H1 (cell line): ENCODE measurements at regions not wholly inside any gene's neighbourhood (a gene's known extent, or its start where the extent isn't known, plus 50 kb on each side); places are given as distances from the start of the nearest gene placed in this dataset.

Source experiments
- CTCF ChIA-PET: fragments of 300-600 bp; sonication (Branson Sonifier 250); formaldehyde crosslinking; loops from one replicate; lab custom pipeline; 2021; ENCODE audit not compliant: partially characterized antibody; lab: Charles Lee
- POLR2A ChIA-PET: fragments of 300-600 bp; sonication (Branson Sonifier 250); formaldehyde crosslinking; loops from one replicate; lab custom pipeline; 2021; ENCODE audit warnings: inconsistent platforms; ENCODE audit not compliant: partially characterized antibody; lab: Charles Lee
- DNase-seq, 2 experiments: peaks; one replicate each; pipeline versions ENCODE4 v3.0.0 to v3.0.0-alpha.2; 2010 to 2022; ENCODE audit warnings: low spot score in 2 of 2, low read depth in 1 of 2, mixed read lengths in 1 of 2
- FAIRE-seq: peaks from 2 replicates; lab custom pipeline; 2011; peaks lifted over from hg19 to GRCh38; lab: Jason Lieb, UNC
- H2AFZ ChIP-seq: 2 replicates; pipeline ENCODE4 v1.8.1; 2012; ENCODE audit warnings: low read length, inconsistent platforms
- H2AK5ac ChIP-seq: 2 replicates; pipeline ENCODE4 v1.6.1; 2013; ENCODE audit warnings: low read depth, low read length
- H2BK120ac ChIP-seq: replicated peaks from 2 replicates; pipeline ENCODE3; 2013; ENCODE audit warnings: low read depth, low read length, inconsistent platforms
- H2BK12ac ChIP-seq: 2 replicates; pipeline ENCODE4 v1.6.1; 2013; ENCODE audit warnings: low read depth, low read length
- H2BK15ac ChIP-seq: 2 replicates; pipeline ENCODE4 v1.6.1; 2013; ENCODE audit warnings: low read length
- H2BK20ac ChIP-seq: 2 replicates; pipeline ENCODE4 v1.6.1; 2013; ENCODE audit warnings: low read length
- H2BK5ac ChIP-seq: 2 replicates; pipeline ENCODE4 v1.6.1; 2013; ENCODE audit warnings: low read depth, low read length
- H3K14ac ChIP-seq: 2 replicates; pipeline ENCODE4 v1.6.1; 2013; ENCODE audit warnings: inconsistent platforms; ENCODE audit not compliant: insufficient read length
- H3K18ac ChIP-seq: 2 replicates; pipeline ENCODE4 v1.6.1; 2013; ENCODE audit warnings: low read length; ENCODE audit errors: extremely low read depth
- H3K23ac ChIP-seq: 2 replicates; pipeline ENCODE4 v1.6.1; 2013; ENCODE audit warnings: inconsistent platforms; ENCODE audit not compliant: insufficient read length
- H3K23me2 ChIP-seq: 2 replicates; pipeline ENCODE4 v1.6.1; 2013; ENCODE audit warnings: low read depth, low read length
- H3K27ac ChIP-seq: 2 replicates; pipeline ENCODE4 v1.6.1; 2011; ENCODE audit warnings: low read depth, low read length, inconsistent platforms
- H3K27me3 ChIP-seq, 4 experiments: replicated peaks in 1 of 4; 1 replicate in 1 of 4; 2 replicates in 3 of 4; pipeline versions ENCODE4 v1.6.1 to v1.8.1; 2011 to 2013; ENCODE audit warnings: low read length in 3 of 4, mild to moderate bottlenecking in 3 of 4, inconsistent platforms in 2 of 4, mixed read lengths in 2 of 4, moderate library complexity in 1 of 4; ENCODE audit not compliant: control insufficient read depth in 3 of 4, insufficient read depth in 3 of 4; ENCODE audit errors: extremely low read depth in 1 of 4
- H3K36me3 ChIP-seq, 4 experiments: 2 replicates each; pipeline versions ENCODE4 v1.6.1 to v1.8.1; 2011 to 2013; ENCODE audit warnings: mild to moderate bottlenecking in 4 of 4, low read length in 3 of 4, moderate library complexity in 2 of 4, control low read depth in 1 of 4, inconsistent platforms in 1 of 4; ENCODE audit not compliant: insufficient read depth in 4 of 4, control insufficient read depth in 2 of 4
- H3K4ac ChIP-seq: replicated peaks from 2 replicates; pipeline ENCODE3; 2013; ENCODE audit warnings: low read length, low read depth, mixed read lengths, inconsistent platforms; ENCODE audit not compliant: insufficient read length
- H3K4me1 ChIP-seq, 4 experiments: replicated peaks in 1 of 4; 1 replicate in 1 of 4; 2 replicates in 3 of 4; pipeline versions ENCODE4 v1.6.1 to v1.8.1; 2011 to 2013; ENCODE audit warnings: low read length in 3 of 4, inconsistent platforms in 2 of 4, mixed read lengths in 1 of 4; ENCODE audit not compliant: insufficient read depth in 4 of 4, control insufficient read depth in 3 of 4
- H3K4me2 ChIP-seq, 2 experiments: 2 replicates each; pipeline versions ENCODE4 v1.6.1 to v1.8.1; 2011 to 2013; ENCODE audit warnings: low read depth in 2 of 2, low read length in 2 of 2, control low read depth in 1 of 2, inconsistent platforms in 1 of 2, mild to moderate bottlenecking in 1 of 2; ENCODE audit not compliant: insufficient read depth in 1 of 2
- H3K4me3 ChIP-seq, 4 experiments: fragments of 200-600, 300-600 bp in 1 of 4; sonication (generic), shearing (Covaris generic), sonication (Bioruptor Twin) in 1 of 4; 2 replicates each; pipeline versions ENCODE4 v1.5.1 to v1.8.1; 2011 to 2016; ENCODE audit warnings: low read length in 4 of 4, low read depth in 3 of 4, control low read depth in 2 of 4, inconsistent platforms in 2 of 4, mild to moderate bottlenecking in 2 of 4, mixed read lengths in 1 of 4, moderate library complexity in 1 of 4; ENCODE audit not compliant: insufficient read depth in 2 of 4; ENCODE audit errors: extremely low read depth in 1 of 4
- H3K56ac ChIP-seq: replicated peaks from 2 replicates; pipeline ENCODE3; 2013; ENCODE audit warnings: low read depth, mild to moderate bottlenecking, mixed read lengths, low read length, inconsistent platforms; ENCODE audit not compliant: insufficient read length
- H3K79me1 ChIP-seq: 2 replicates; pipeline ENCODE4 v1.6.1; 2013; ENCODE audit warnings: low read depth, low read length, control low read depth
- H3K79me2 ChIP-seq, 2 experiments: 2 replicates each; pipeline versions ENCODE4 v1.6.1 to v1.8.1; 2012 to 2013; ENCODE audit warnings: low read length in 2 of 2, mild to moderate bottlenecking in 2 of 2, inconsistent platforms in 1 of 2; ENCODE audit not compliant: insufficient read depth in 2 of 2, control insufficient read depth in 1 of 2
- H3K9ac ChIP-seq, 4 experiments: replicated peaks in 1 of 4; 1 replicate in 1 of 4; 2 replicates in 3 of 4; pipeline versions ENCODE4 v1.6.1 to v1.8.1; 2011 to 2013; ENCODE audit warnings: low read depth in 3 of 4, low read length in 3 of 4, control low read depth in 2 of 4, mild to moderate bottlenecking in 2 of 4, moderate library complexity in 2 of 4, inconsistent platforms in 1 of 4; ENCODE audit errors: extremely low read depth in 1 of 4
- H3K9me3 ChIP-seq, 2 experiments: 2 replicates each; pipeline versions ENCODE4 v1.6.1 to v1.8.1; 2012 to 2013; ENCODE audit warnings: mild to moderate bottlenecking in 2 of 2, moderate library complexity in 2 of 2, control low read depth in 1 of 2, inconsistent platforms in 1 of 2, low read depth in 1 of 2, low read length in 1 of 2, mixed read lengths in 1 of 2; ENCODE audit not compliant: insufficient read depth in 2 of 2
- H4K20me1 ChIP-seq, 2 experiments: replicated peaks in 1 of 2; 2 replicates each; pipeline versions ENCODE3 to v1.8.1; 2011 to 2013; ENCODE audit warnings: inconsistent platforms in 2 of 2, low read length in 2 of 2, mild to moderate bottlenecking in 1 of 2; ENCODE audit not compliant: insufficient read depth in 2 of 2, control insufficient read depth in 1 of 2
- H4K5ac ChIP-seq: 2 replicates; pipeline ENCODE4 v1.6.1; 2013; ENCODE audit warnings: low read length, low read depth, mixed read lengths, inconsistent platforms; ENCODE audit not compliant: insufficient read length
- H4K8ac ChIP-seq: 2 replicates; pipeline ENCODE4 v1.8.0; 2013; ENCODE audit warnings: mild to moderate bottlenecking, moderate library complexity, low read length, inconsistent platforms; ENCODE audit not compliant: insufficient read depth; ENCODE audit errors: extremely low read depth
- H4K91ac ChIP-seq: replicated peaks from 2 replicates; pipeline ENCODE3; 2013; ENCODE audit warnings: low read length, mixed read lengths, inconsistent platforms; ENCODE audit not compliant: insufficient read length
- WGBS, 2 experiments: shearing (Covaris generic) in 1 of 2; methylation state at CpG; one replicate each; pipeline versions ENCODE4 v1.1.6 to v1.1.7; 2013 to 2015; ENCODE audit warnings: low lambda C conversion rate in 2 of 2, mixed read lengths in 2 of 2, inconsistent platforms in 1 of 2, low coverage in 1 of 2, missing lambda C conversion rate in 1 of 2; ENCODE audit not compliant: insufficient replicate concordance in 2 of 2, insufficient coverage in 1 of 2, insufficient read length in 1 of 2; ENCODE audit errors: extremely low coverage in 1 of 2, missing lambda C conversion rate in 1 of 2; 5-methylcytosine and 5-hydroxymethylcytosine counted together

DNA sequence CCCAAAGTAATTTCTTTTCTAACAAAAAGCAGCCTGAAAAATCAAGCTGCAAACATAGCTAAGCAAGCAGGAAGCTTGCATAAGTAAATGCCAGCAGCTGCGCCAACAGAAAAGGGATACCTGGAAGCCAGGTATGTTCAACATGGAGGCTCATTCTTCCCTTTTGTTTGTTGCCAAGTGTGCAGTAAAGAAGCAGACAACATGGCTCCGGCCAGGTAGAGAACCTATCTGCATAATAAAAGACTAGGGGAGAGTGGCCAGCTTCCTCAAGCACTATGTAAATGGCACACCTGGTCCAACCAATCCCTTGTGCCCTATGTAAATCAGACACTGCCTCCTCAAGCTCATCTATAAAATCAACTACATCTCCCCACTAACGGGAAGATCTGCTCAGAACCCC, 1407.0 kb downstream of the CDH11 start:
- CTCF ChIA-PET, result interaction anchor here (0.5 to 0.9 kb wide), 3 partner anchors 85 to 255 kb away, joined by 3 to 5 read pairs (median 3); no protein-coding TSS in a partner anchor
- Histone ChIP-seq H3K27me3 (no peaks in the 10 kb centered on the region), H3K23ac (no peak overlapping the region), H3K4me1 (no peaks in the 10 kb centered on the region; a peak in 1 of 7 replicates), H3K4ac (no peak overlapping the region), H3K36me3 (no peaks in the 10 kb centered on the region), H2AK5ac (no peak overlapping the region), H2BK5ac (no peak overlapping the region), H3K79me2 (no peaks in the 10 kb centered on the region), H3K79me1 (no peaks in the 10 kb centered on the region), H3K23me2 (no peaks in the 10 kb centered on the region), H3K56ac (no peak overlapping the region), H2BK12ac (no peak overlapping the region; the same call in 1 of the 2 replicates), H3K9me3 (peaks cover 0 to 4% of the 10 kb centered on the region in 2 experiments; a peak in 1 of 4 replicates), H3K4me3 (no peak overlapping the region), H2BK120ac (no peak overlapping the region), H4K91ac (no peak overlapping the region), H3K27ac (0 out of 2 replicates have a peak overlapping the region, but pooled peaks have one; percentile 5), H3K14ac (no peak overlapping the region), H4K20me1 (no peaks in the 10 kb centered on the region), H4K5ac (no peak overlapping the region), H2BK20ac (no peak overlapping the region), H4K8ac (no peak overlapping the region), H3K9ac (no peak overlapping the region), H3K4me2 (no peak overlapping the region), H2AFZ (peak overlapping the region; percentile 56; the same call in 1 of the 2 replicates), H3K18ac (no peak overlapping the region; the same call in 1 of the 2 replicates), H2BK15ac (no peak overlapping the region)
- POLR2A ChIA-PET, result no interaction called here
- FAIRE-seq (peak; percentile 70), DNase-seq (peak in 1 of 2 experiments; percentile 19)
- WGBS, 2 experiments, result 94% methylated on average over 3 of the region's 3 CpGs; no CpG with 5 or more reads in 1 of the 2 experiments
